Right lobe of liver (tissue), 6 donors: ENCODE measurements at regions not wholly inside any gene's neighbourhood (a gene's known extent, or its start where the extent isn't known, plus 50 kb on each side); places are given as distances from the start of the nearest gene placed in this dataset.

Source experiments
- ATAC-seq, 4 donors: fragments of 200-7000 bp; cut with Tn5 transposase; one replicate each; pipeline ENCODE4 v1.9.1; 2020; ENCODE audit warnings: mild to moderate bottlenecking in 4 of 4, moderate library complexity in 4 of 4
- DNase-seq, 3 donors: peaks; one replicate each; pipeline ENCODE4 v3.0.0-alpha.2; 2020
- H3K27ac ChIP-seq, 3 donors: fragments of 200-600 bp; one replicate each; pipeline ENCODE4 v1.8.0; 2022
- H3K27me3 ChIP-seq, 2 donors: fragments of 200-600 bp; one replicate each; pipeline ENCODE4 v1.8.0; 2022
- H3K36me3 ChIP-seq, 4 donors: fragments of 200-600 bp; sonication (generic) in 1 of 4; one replicate each; pipeline versions ENCODE4 v1.5.1 to v1.8.0; 2017 to 2022; ENCODE audit warnings: control low read depth in 1 of 4
- H3K4me1 ChIP-seq, 4 donors: fragments of 200-600 bp; sonication (generic) in 1 of 4; one replicate each; pipeline versions ENCODE4 v1.5.1 to v1.8.0; 2017 to 2022; ENCODE audit warnings: control low read depth in 1 of 4
- H3K4me3 ChIP-seq, 3 donors: fragments of 200-600 bp; one replicate each; pipeline ENCODE4 v1.8.0; 2022
- H3K9me3 ChIP-seq, 4 donors: fragments of 200-600 bp; sonication (generic) in 1 of 4; one replicate each; pipeline versions ENCODE4 v1.5.1 to v1.8.0; 2017 to 2022; ENCODE audit warnings: control low read depth in 1 of 4
- CTCF ChIP-seq, 4 donors: fragments of 200-600 bp in 3 of 4; fragments of 450-650 bp in 1 of 4; IDR thresholded peaks; one replicate each; pipeline versions ENCODE4 v1.5.1 to v1.8.0; 2016 to 2022; ENCODE audit warnings: antibody characterized with exemption in 4 of 4, mild to moderate bottlenecking in 2 of 4
- POLR2A ChIP-seq: fragments of 450-650 bp; IDR thresholded peaks from one replicate; pipeline ENCODE4 v1.6.1; 2017; ENCODE audit warnings: antibody characterized with exemption, mild to moderate bottlenecking
- WGBS: methylation state at CpG from one replicate; pipeline ENCODE4 v1.1.6; 2018; ENCODE audit warnings: low coverage, low lambda C conversion rate; ENCODE audit not compliant: insufficient coverage; ENCODE audit errors: missing lambda C conversion rate; 5-methylcytosine and 5-hydroxymethylcytosine counted together
- intact Hi-C, 2 donors: fragments of 100-400 bp; cut with DNase I; formaldehyde crosslinking; loops; one replicate each; pipeline versions ENCODE4 v1.11.2 to v1.14.1; 2022
- donor health status: DM: no; HTN: yes; CAD: no.
- donor health status: DM: no; HTN: no; CAD: no.
- donor health status: DM: no; HTN: no; CAD: no.
- donor health status: DM: no; HTN: yes; CAD: no.
- donor health status: DM: no; HTN: yes; CAD: no.

DNA sequence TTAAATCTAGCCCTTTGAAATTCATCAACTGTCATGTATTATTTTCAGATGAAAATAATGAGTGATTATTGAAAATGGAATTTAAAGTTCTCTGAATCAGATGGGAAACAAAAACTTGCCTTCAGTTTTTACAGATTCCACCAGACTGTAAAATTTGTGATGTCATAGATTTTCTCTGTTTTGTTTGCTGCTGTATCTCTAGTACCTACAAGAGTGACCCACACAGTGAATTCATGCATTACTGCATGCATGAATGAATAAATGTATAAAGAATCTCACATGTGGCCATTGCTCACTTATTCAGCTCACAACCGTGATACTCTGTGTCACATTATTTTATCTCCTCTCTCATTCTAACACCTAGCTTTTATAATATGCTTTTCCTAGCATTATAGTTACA, 532.2 kb upstream of the AGA start:
- TF ChIP-seq CTCF (IDR thresholded peaks at IDR 0.05) (no peak), POLR2A (no peak)
- Histone ChIP-seq H3K27ac (no peak overlapping the region), H3K4me3 (no peak overlapping the region), H3K27me3 (peaks cover 0 to 6% of the 10 kb centered on the region in 2 donors), H3K4me1 (no peaks in the 10 kb centered on the region), H3K9me3 (no peaks in the 10 kb centered on the region), H3K36me3 (no peaks in the 10 kb centered on the region)
- no peak for ATAC-seq
- intact Hi-C loops, result no loop called here
- WGBS, result 67% methylated on average over 1 of the region's 1 CpG
- no peak for DNase-seq

DNA sequence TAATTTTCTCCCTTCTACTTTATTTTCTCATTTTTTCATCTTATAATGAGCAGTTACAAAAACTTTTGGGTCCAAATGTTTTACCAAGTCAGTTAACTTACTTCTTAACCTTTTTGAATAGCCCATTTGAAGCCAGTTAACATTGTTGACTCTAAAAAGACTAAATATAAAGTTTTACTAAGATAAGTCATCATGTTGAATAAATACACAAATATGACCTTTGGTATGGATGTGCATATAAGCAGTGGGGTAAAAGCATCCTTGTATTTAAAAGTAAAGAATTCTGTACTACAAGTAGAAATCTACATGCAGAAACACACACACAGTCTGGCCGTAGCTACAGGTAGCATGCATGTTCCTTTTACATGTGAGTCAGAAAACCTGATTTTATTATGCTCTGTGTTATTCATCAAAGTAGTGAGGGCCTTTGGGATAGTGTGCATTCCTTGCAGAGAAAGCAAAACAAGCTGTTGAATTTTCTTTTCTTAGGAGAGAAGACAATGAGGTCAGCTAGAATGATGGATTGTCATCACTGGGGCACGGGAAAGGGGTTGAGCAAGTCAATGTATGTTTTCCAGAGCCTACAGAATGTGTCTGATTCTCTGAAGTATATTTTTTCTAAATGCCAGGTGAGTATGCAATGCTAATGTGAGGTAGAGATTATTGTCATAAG, 533.2 kb upstream of the AGA start:
- no peak for DNase-seq
- Histone ChIP-seq H3K36me3 (no peaks in the 10 kb centered on the region), H3K9me3 (no peaks in the 10 kb centered on the region), H3K4me1 (no peaks in the 10 kb centered on the region), H3K27me3 (peaks cover 0 to 6% of the 10 kb centered on the region in 2 donors), H3K27ac (no peak overlapping the region), H3K4me3 (no peak overlapping the region)
- no peak for ATAC-seq
- intact Hi-C loops, result no loop called here
- WGBS, result 23% methylated on average over 2 of the region's 2 CpGs
- TF ChIP-seq POLR2A (no peak), CTCF (IDR thresholded peaks at IDR 0.05) (no peak)

DNA sequence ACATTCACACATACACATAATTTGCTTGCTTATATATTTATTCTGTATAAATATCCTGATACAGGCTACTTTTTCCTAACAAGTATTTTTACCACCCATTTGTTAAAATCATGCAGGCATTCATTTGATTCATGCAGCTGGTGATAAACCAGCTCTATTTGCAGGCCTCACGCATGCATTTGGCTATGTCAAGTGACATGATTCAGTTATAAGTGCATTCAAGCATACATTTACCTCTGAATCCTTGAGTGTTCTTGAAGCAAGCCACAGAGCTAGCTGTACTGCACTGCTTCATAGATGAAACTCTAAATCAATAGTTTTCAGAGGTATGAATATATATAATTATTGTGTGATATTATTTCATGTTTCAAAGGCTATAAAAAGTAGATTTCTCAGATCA, 544.0 kb upstream of the AGA start:
- 71% methylated on average over 1 of the region's 1 CpG for WGBS
- ATAC-seq, result no peak
- intact Hi-C loops, result no loop called here

GRCh38 chr4:177987896-177988295, 545.7 kb upstream of the AGA start:
- Histone ChIP-seq H3K9me3 (no peaks in the 10 kb centered on the region), H3K4me3 (no peak overlapping the region), H3K27ac (no peak overlapping the region), H3K27me3 (no peaks in the 10 kb centered on the region), H3K4me1 (no peaks in the 10 kb centered on the region), H3K36me3 (no peaks in the 10 kb centered on the region)
- intact Hi-C loops, result no loop called here
- no peak for TF ChIP-seq POLR2A
- ATAC-seq (no peak), DNase-seq (no peak)
- 22% methylated on average over 1 of the region's 1 CpG for WGBS

More for the DNA sequence above, 544.0 kb upstream of the AGA start:
- Histone ChIP-seq H3K27ac (no peak overlapping the region), H3K27me3 (no peaks in the 10 kb centered on the region), H3K36me3 (no peaks in the 10 kb centered on the region), H3K4me3 (no peak overlapping the region), H3K4me1 (no peaks in the 10 kb centered on the region), H3K9me3 (no peaks in the 10 kb centered on the region)
- DNase-seq, result no peak
- TF ChIP-seq CTCF (IDR thresholded peaks at IDR 0.05) (no peak), POLR2A (no peak)

DNA sequence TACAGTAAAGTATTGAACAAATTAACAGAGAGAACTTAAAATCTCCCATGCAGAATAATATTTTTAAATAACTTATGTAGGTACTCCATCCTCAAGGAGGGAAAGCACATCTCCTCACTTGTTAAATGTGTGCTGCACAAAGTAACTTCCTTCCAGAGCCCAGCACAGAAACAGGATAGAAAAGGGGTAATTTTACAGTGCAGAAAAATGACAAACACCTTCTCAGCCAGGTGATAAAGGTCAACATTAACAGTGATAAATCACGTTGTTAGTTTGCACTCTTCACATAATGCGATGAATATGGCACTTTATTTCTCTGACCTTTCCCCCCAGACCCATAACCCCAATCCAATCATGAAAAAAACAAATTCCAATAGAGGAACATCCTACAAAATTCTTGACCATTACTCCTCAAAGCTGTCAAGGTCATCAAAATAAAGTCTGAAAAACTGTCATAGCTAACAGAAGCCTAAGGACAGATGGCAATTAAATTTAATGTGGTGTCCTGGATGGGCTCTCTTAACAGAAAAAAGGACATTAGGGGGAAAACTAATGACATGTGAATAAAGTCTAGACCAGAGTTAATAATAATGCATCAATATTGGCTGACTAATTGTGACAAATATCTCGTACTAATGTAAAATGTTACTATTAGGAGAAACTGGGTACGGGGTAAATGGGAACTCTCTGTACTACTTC, 547.4 kb upstream of the AGA start:
- no peak for TF ChIP-seq CTCF (IDR thresholded peaks at IDR 0.05)
- Histone ChIP-seq H3K4me1 (no peaks in the 10 kb centered on the region), H3K9me3 (no peaks in the 10 kb centered on the region), H3K4me3 (no peak overlapping the region), H3K27me3 (no peaks in the 10 kb centered on the region), H3K36me3 (no peaks in the 10 kb centered on the region), H3K27ac (no peak overlapping the region)
- no peak for ATAC-seq
- no peak for DNase-seq
- intact Hi-C loops, result no loop called here
- WGBS, result 52% methylated on average over 4 of the region's 4 CpGs
